T-helper 1 cell treated with Interleukin-12 subunit alpha and Interleukin-12 subunit beta and Interleukin-4 antibody, amounts not matched to agents 30 ng/mL and 1 ng/mL, for 36 hours (primary cell): ENCODE measurements at regions not wholly inside any gene's neighbourhood (a gene's known extent, or its start where the extent isn't known, plus 50 kb on each side); places are given as distances from the start of the nearest gene placed in this dataset.

Experiments
- intact Hi-C: fragments of 100-400 bp; cut with micrococcal nuclease; formaldehyde crosslinking; loops from one replicate; pipeline ENCODE4 v1.15.1; 2024

DNA sequence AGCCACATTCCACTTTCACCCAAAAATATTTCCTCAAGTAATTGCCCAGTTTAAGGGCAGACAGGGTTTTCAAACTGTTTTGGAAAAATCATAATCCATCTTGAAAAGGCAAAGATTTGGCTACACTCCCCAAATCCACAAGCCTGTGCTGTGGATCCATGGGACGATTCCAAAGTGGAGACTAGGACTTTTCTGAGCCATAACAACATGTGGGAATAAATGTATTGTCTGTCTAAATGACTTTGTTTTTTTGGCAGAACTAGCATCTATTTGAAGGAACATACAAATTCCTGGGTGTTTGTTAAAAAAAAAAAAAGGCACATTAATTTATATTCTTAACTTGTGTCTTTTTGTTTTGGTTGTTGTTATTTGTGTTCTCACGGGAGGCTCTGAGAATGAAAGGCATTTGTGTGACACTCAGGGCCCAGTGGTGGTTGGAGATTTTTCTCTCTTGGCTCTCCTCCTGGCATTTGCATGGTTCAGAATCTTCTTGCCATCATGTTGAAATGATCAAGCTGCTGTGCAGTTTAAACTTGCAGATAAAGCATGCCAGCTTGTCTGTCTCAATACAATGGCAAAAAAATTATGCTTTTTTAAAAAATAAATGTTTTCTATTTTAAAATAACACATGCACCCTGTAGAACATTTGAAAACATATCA, 277.4 kb downstream of the EN1 start:
- intact Hi-C loops = no loop called here

DNA sequence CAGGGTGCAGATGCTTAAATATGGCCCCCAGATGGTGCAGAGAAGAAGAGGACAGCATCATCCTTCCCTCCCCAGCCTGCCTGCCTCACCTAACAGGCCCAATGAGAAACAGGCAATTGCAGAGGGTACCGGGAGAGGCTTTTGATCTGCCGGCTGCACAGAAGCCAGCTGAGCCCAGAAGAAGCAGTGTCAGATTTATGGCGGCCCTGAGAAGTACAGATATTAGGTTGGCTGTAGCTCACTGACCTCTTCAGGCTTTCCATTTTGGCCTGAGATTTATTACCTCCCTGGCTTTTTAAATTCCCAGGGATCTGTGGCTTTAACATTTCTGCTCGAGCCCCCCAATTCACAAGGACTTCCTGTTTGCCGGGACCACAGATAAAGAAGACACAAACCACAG, 278.7 kb downstream of the EN1 start:
- intact Hi-C loops = no loop called here

DNA sequence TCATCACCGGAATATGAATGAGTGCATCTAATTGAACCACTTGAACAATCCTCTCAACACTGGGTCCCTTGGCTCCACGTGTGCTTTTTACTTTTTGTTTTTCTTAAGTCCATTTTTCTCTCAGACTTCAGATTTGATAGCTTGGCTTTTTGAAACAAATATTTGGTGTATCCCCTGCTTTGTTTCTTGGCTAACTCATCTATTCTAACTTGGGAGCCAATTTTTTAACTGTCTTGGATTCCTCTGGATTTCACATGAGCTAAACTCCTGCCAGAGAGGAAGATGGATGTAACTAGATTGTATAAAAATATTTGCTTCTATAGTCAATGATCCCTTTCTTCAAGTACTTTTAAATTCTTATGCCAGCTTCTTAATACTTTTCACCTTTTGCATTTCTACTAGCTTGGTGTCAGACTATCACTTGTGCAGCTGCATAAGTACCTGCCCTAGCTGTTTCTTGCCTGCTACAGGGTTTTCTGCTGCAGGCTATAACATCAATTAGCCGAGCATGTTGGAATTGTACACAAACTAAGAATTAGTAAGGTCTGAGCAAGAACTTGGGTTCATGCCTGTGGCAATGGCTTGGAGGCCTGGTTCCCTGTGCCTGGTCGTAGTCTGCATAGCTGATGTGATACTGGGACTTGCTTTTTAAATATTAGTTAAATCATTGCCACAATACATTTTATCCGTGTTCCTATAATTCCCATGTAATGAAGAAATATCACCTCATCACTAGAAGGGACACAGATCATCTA, 281.5 kb downstream of the EN1 start:
- intact Hi-C loops = no loop called here

DNA sequence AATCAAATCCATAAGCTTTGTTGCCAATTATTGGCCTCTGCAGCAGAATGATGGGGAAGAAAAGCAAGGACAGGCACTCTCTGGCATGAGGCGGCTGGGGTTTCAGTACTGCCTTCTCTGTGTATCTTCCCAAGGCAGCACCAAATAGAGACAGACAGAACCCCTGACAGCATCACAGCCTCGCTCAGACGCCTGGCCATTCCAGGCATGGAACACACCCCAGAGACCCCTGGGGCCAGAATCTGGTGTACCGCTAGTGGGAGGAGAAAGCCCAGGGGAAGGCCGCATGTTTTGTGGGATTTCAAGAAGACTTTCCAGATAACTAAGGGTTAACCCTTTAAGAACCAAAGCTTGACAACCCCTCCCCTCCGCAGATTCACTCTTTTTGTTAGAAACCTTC, 282.1 kb downstream of the EN1 start:
- intact Hi-C loops = no loop called here

DNA sequence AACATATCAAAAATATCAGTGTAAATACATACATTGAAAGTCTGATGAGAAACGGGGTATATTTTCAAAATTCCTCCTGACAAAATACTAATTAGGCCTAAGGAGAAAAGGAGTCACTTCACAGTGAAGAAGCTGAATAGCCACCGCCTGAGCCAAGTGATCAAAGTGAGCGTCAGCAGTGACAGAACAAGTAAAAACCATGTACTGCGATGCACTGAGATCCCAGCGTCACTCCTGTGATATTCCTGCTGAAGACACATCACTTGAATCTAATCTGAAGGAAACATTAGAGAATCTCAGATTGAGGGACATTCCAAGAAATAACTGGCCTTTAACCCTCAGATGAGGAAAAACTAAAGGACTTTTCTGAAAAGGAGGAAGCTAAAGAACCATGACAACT, 285.3 kb downstream of the EN1 start:
- intact Hi-C loops = no loop called here

DNA sequence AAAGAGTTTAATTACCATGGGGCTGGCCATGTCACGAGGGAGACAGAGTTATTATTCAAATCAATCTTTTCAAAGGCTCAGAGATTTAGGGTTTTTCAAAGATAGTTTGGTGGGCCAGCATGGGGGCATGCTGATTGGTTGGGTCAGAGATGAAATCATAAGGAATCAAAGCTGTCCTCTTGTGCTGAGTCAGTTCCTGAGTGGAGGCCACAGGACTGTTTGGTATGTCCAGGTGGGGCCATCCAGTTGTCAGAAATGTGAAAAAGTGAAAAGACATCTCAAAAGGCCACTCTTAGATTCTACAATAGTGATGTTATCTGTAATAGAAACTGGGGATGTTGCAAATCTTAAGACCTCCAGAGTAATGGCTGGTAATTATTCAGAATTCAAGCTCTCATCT, 288.6 kb downstream of the EN1 start:
- intact Hi-C loops = no loop called here

DNA sequence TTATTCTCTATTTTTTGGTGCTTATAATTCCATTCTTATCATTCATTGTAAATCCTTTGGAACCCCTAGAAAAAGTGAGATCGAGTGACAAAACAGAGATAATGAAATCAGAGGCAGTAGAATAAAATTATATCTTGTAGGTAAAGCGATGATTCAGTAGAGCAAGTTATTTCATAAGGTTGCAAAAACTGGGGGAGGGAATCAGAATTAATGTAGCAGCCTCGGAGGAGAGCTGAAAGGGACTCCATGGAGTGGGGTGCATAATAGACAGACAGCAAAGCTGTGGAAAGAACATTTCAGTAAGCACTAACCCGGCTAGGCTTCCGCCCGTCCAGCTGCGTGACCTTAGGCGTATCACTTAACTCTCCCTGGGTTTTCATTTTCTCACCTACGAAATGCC, 289.7 kb downstream of the EN1 start:
- intact Hi-C loops = no loop called here

DNA sequence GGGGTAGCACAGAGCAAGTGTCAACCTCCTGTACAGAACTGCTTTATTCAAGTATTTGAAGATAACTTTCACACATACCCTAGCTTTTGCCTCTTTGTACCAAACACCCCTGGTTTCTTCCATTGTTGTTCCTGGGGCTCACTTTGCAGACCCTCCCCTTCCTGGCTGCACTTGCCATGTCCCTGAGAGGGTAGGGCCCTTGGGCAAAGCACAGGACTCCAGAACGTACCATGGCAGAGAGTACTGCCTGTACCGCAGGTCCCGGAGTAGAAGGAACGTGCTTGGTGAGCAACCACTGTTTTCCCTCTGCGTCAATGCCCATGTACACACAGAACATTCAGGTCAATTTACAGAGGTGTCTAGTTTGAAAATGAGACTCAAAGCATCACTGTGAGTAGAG, 290.4 kb downstream of the EN1 start:
- intact Hi-C loops = no loop called here

DNA sequence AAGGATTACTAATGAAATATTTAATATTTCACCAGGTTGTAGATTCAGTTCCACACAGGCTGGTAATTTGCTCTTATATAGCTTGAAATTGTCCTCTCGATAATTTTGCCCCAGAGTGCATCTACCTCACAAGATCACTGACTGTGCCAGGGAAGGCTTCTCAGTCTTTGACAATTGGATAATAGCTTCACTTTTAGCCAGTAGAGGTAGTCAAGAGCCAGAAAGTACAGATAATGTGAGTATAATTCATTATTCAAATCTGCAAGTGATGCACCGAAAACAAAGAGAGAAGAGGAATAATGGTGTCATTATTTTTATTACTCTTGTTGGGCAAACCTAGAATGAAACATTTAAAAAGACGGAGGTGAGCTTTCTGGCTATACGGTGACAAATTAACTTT, 292.8 kb downstream of the EN1 start:
- intact Hi-C loops = no loop called here

DNA sequence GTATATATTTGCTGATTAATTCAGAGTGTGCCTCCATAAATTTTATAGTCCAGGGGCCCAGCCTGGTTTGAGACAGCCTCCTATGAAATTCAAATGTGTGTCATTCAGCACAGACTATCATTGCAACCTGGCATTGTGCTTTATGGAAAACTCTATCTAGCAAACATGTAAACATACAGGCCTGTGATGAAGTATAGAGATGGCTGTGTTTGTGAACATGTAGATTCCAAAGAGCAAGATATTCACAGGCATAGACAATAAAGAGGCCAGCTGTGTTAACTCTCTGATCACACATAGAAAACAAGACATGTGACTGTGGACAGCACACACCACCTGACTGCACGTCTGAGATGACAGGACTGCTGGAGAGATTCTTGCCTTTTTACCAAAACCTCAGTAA, 297.9 kb downstream of the EN1 start:
- intact Hi-C loops = no loop called here

DNA sequence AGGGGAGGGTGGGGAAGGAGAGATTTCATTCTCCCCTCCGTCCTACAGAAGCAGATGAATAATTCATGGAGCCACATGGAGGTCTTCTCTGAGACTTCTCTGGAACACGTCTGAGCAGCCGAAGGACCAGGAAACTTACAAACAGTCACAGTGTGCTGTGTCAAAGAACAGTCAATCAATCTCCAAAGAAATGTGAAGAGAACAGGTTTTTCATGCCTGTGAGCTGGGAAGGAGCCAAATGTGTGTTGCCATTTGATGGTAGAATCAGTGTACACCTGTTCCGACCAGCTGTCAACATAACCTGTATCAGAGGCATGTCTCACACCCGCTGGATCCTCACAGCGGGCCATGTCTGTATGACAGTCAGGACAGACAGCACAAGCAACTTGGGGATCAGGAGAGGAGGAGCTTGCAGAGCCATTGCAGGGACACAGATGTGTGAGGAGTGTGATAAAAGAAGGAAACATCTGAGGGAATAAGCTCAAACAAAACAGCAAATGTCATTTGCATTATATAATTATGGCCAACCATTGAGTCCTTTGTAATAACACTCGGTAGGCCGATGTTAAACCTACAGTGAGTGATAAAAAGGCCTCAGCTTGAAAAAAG, 298.5 kb downstream of the EN1 start:
- intact Hi-C loops = no loop called here

DNA sequence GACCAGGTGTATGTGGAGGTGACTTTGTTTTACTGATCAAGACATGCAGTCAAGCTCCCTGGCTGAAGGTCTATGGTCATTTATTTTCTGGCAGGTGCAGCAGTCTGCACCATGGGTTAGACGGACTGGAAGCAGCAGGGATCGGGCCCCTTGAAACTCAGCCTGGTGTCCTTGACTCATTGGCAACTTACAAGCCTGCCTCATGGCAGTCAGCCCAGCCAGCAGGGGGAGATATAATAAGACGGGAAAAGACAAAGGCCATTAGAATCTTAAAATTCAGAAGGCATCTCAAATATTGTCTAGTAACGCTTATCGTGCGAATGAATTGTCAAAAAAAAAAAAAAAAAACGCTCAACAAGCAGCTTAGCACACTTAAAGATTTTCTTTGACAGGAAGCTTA, 308.2 kb downstream of the EN1 start:
- intact Hi-C loops = loop anchor here (1.0 kb wide), 1 partner anchor 316 kb away; no protein-coding TSS in a partner anchor

DNA sequence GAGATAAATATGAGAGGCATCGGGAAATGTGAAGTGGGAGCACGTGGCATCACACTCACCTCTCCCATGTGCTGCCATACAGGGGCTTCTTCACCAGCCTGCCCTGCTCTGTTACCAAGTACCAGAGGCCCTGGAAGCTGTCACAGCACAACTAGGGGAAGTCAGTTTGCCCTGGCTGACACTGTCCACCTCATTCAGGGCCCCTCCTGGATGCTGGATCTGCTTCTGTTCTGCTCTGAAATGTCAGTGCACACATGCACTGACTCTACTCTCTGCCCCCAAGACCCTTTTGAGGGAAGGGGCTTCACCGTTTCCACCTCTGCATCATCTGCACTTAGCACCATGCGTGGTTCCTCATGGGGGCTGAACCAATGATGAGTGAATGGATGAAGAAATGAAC, 311.1 kb downstream of the EN1 start:
- intact Hi-C loops = no loop called here

DNA sequence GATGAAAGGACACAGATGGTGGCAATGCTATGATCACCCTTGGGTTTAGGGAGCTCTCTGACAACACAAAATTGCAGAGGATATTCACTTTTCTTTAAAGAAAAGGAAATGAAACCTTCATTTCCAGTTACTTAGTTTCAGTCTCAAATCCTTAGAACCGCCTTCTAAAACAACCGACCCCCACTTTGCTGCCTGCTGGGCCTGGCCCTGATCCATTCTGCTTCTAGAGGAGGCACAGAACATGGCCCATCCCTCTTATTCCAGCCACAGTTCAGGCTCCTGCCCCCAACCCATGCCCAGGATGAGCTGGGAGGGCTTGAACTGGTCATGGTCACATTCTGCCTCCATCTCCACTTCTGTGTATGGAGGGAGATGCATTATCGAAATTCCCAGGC, 311.6 kb downstream of the EN1 start:
- intact Hi-C loops = no loop called here

DNA sequence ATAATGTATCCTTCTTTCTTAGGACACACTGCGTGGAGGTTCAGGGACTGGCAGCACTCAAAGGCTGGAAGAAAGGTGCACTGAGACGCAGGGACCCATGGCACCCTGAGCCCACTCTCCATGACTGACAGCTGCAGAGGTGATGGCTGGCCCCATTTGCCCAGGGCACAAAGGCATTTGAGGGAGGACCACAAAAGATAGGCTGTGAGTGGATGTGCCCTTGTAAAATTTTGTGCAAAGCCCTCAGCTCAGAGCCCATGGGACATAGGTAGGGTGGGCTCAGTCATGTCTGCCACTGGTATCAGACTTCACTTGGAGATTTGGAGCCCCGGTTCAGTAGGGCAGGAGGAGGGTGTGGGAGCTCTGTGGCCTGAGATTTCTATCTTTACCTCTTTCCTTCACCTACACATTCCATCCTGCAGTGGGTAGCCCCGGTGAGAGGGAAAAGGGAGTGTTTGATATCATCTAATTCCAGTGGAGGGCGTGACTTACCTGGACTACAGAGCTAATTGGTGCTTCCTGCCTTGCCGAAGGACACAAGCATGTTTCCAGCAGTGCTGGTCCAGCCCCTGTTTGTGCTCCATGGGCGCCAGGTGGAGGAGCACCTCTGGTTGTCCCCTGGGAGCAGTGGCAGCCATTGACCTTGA, 312.2 kb downstream of the EN1 start:
- intact Hi-C loops = no loop called here

DNA sequence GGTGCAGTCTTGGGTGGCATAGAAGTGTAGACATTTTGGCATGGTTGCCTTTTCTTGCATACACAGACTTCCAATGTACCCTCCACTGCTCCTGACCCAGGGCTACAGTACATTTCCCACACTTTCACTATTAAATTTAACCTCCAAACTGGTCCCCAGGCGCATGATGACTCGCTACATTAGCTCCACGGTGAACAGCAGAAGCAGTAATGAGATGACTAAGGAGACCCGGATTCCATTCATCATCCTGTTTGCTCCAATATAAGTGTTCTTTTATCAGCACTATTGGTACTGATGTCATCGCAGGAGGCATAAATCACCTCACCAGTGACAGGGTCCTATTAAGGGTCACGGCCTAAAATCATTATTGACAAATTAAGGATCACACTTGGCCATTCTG, 316.5 kb downstream of the EN1 start:
- intact Hi-C loops = no loop called here

DNA sequence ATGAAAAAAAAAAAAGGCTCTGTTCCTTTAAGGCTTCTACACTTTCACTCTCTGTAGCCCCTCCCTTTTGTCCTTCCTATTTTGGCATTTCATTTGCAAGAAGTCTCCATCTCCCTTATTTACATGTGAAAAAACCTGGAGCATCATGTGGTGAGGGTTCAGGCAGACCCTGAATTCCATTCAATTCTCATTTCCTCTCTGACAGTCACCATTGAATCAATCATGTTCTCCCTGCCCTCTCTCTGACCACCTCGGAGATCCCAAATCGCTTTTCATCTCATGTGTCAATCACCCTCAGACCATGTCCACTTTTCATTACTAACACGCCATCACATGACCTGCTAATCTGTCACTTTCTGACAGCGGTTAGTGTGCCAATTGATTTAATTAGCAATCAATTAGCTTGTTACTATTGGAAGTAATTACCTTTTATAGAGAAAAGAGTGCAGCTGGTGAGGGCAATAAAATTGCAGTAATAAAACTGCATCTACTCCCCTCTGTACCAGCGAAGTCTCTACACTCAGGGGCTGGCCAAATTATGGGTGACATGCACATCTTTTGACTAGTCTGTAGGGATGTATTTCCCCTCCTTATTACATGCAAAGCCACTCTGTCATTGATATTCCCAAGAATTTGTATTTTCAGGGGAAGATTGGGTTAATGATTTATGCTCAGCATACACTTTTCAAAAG, 317.4 kb downstream of the EN1 start:
- intact Hi-C loops = no loop called here

DNA sequence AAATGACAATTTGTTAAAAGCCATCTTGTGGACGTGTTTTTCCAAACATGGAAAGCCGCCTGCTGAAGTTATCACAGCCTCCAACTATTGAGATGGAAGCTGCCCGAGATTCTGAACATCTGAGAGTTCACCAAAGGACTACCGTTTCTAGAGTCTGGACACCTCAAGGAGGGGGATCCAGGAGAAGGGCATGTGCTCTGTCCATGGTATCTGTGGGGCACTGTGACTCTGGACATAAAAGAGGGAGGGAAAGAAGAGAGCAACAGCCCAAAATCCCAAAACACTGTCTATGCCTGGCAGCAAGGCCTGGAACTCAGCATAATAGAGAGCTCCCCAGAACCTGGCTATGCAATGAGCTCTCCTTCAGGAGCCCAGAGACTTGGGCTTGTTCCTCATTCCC, 319.9 kb downstream of the EN1 start:
- intact Hi-C loops = no loop called here

DNA sequence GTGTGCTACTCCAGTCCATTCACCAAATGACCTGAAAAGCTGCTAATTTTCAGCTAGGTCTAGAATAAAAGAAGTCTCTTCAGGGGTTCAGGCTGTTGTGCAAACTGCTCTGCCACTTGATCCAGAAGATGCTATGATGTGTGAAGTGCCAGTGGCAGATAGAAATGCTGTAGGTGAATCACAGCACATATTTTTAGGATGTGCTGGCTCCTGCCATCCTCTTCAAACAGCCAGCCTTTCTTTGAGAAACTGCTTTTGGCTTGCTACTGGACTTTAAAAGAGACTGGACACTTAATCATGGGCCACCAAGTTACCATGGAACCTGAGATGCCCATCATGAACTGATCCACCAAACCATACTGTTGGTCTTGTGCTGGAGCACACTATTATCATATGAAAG, 322.1 kb downstream of the EN1 start:
- intact Hi-C loops = no loop called here

DNA sequence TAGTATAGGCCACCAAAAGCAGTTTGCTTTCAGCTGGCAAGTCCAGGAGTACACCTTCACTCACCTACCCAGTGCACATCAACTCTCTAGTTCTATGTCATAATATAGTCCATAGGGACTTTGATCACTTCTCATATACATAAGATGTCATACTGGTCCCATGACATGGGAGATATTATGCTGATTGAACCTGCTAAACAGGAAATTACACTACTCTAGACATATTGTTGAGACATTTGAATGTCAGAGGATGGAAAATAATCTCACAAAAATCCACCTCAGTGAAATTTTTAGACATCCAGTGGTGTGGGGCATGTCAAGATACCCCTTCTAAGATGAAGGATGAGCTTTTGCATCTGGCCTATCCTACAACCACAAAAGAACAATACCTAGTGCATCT, 322.5 kb downstream of the EN1 start:
- intact Hi-C loops = no loop called here

DNA sequence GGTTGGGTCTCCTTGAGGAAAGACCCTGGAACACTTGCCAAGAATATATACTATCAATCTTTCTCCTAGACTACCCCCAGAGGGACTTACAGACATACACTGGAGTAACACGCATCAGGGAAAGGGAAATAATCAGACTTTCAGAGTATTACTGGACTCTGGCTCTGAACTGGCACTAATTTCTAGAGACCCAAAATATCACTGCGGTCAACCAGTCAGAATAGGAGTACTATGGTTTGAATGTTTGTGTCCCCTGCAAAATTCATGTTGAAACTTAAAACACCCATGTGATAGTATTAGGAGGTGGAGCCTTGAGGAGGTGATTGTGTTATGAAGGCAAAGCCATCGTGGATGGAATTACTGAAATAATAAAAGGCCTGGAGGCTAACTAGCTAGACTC, 323.7 kb downstream of the EN1 start:
- intact Hi-C loops = no loop called here

DNA sequence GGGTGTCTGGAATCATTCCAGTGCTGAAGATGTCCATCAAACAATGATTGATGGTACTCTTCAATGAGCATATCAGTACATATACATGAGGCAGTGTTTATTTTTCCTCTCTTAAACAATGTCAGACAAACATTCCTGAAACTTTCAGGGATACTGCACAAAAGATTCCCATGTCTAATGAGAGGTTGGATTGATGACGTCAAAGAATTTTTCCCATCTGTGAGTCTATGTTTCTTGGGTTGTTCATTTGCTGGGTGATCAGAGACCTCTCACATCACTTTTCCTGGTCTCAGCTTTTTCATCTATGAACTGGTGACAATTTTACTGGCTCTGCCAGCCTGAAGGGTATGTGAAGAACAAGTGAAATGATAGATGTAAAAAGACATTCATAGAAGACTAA, 325.5 kb downstream of the EN1 start:
- intact Hi-C loops = no loop called here
